Tongue (tissue), 1 donor: ENCODE measurements at regions not wholly inside any gene's neighbourhood (a gene's known extent, or its start where the extent isn't known, plus 50 kb on each side); places are given as distances from the start of the nearest gene placed in this dataset.

Experiments
- DNase-seq: peaks from one replicate; pipeline ENCODE4 v3.0.0-alpha.2; 2015

GRCh38 chr7:46571996-46572395 is 650.9 kb upstream of the IGFBP3 start:
- no peak for DNase-seq

GRCh38 chr7:46569133-46569465 is 648.0 kb upstream of the IGFBP3 start:
- no peak for DNase-seq

DNA sequence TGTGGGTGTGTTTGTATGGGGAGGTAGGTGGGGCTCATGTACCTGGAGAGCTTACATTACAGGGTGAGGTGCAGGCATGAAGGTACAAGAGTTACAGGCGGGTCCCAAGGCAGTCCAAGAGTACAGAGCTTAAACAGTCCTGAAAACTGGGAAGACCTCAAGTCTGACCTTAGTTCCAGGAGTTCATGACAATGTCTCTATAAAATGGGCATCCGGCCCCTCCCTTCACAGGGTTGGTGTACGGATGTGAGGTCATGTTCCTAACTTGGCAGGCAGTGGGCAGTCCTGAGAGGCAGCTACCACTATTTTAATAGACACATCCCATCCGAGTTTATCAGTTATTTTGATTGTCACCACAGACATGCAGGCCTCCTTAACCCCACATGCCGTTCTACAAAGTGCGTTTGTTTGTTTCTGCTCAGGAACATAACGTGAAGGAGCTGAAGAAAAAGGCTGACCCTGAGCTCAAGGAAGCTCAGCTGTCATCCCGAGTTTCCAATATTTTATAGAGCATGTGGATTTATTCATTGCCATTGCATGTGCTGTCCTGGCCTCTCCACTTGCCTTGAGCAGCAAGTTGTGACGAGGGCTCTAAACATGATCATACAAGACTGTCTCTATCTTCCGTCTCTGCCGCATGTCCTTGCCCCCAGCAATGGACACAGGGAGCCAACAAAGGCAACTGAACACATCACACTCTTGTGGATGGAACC is 647.5 kb upstream of the IGFBP3 start:
- DNase-seq: no peak

DNA sequence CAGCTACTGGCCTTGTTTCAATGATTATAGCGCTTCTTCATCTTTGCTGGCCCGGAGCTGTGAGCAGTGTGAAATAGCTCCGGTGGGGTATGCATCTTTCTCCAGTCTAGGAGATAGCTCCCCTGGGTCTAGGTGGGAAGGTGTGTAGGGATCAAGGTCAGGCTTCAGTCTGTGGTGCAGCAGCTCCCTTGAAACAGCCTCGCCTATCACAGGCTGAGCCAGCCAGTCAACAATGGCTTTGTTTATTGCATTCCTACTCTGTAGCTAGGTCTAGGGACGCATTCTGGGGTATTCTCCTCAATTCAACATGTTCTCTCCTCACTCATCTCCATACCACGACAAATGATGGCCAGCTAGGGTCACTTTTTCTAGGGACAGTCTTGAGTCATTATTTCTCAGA is 646.8 kb upstream of the IGFBP3 start:
- DNase-seq: no peak

DNA sequence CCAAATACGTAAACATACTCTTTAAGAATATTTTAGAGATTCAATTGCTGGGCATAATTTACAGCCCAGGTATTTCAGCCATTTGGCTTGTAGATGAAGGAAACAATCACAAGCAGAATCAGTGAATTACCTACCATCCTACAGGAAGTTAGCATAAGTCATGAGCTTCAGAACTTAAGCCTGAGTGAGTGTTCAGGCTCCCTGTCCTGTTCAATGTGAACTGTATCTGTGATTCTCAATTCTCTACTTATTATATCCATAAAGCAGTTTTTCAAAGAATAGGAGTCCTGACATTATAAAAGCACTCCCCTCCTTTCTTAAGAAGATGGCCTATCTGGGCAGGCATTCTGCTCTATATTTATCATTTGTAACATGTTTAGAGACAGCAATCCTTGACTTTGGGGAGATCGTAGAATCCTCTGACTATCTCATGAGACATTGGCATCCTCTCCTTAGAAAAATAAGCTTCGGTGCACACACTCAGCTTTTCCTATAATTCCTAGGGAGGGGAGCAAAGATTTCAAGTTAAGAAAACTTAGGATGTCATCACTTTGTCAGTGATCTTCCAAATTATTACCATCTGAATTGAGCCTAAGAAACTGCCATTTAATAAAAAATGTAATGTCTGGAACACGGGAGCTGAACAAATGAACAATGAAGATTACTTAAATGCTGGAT is 645.2 kb upstream of the IGFBP3 start:
- no peak for DNase-seq

DNA sequence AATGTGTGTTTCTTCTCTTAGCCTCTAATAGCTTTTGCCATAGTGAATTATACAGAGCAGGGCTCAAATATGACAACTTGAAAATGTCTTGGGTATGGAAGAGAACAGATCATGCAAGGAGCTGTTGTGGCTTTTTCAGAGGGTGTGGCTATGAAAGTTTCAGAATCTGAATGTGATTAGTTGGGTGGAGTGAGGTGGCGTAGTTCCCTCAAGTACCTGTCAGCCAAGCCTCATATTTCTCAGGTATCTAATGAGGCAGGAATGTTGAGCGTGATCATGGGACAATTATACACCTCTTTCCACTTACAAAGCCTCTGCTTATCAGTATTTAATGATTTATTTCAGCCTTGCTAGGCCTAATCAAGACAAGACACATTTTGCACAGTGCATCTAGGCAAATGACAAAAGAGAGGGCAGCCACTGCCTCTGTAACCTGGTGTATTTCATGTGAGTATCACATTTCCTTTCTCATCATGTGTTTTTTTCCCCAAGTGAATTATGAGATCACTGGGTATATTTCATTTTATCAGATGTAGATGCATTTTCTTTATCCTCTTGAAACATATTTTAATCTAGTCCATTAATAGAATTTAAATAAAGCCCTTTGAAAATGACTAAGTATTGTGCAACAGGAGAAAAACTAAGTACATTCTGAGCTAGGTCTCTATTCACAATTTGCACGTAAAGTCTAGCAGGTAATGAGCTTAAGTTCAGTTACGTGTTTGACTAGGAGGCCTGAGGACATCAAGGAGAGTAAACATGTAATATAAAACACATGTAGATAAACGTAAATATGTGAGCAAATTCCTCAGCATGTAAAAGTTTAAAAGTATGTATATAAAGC is 644.4 kb upstream of the IGFBP3 start:
- peak; percentile 25 for DNase-seq

- DNase-seq: no peak
Measured at GRCh38 chr7:46559194-46559832, 638.2 kb upstream of the IGFBP3 start.

DNA sequence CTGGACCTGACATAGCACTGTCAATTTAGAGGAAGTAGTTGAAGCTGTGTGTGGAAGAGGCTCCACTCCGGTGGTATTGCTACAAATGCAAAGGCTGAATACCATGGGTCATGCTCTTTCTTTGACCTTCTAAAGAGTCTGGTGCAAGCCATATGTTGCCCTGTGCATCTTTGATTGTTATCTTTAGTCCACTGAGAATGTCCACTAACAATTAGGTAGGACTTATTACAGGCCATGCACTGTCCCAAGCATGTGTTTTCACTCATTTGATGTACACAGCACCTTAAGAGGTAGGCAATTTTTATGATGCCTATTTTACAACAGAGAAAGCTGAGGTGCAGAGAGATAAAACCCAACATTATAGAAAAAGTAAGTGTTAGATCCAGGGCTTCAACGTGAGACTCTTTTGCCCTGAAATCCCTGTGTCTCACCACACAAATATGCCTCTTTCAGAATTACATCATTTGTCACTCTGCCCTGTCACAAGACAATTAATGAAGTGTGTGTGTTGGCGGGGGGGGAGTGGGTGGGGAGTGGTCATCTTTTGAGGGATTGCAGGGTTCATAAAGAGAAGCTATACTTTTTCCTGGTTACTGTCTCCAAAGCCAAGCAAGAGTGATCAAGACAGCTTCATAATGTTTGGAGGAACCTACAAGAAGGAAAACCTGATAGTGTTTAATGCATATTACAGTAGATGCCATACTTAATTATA is 637.6 kb upstream of the IGFBP3 start:
- DNase-seq: no peak

DNA sequence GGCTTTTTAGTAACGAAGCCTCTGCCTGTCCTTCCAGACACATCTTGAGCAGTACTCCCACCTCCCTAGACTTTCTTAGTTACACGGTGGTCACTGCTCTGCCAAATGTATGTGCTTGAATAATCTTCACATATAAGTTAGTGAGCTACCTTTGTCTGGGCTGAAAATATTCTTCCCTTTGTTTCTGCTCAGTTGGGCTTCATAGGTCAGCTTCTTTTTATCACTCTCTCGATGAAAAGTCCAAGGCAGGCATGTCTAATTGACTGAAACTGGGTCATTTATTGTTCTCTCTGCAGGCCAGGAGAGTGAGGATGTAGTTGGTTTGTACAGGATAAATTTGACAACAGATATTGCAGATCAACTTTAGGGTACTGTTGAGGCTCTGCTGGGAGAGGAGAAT is 636.7 kb upstream of the IGFBP3 start:
- no peak for DNase-seq

GRCh38 chr7:46557295-46557711 is 636.2 kb upstream of the IGFBP3 start:
- DNase-seq: peak; percentile 60

DNA sequence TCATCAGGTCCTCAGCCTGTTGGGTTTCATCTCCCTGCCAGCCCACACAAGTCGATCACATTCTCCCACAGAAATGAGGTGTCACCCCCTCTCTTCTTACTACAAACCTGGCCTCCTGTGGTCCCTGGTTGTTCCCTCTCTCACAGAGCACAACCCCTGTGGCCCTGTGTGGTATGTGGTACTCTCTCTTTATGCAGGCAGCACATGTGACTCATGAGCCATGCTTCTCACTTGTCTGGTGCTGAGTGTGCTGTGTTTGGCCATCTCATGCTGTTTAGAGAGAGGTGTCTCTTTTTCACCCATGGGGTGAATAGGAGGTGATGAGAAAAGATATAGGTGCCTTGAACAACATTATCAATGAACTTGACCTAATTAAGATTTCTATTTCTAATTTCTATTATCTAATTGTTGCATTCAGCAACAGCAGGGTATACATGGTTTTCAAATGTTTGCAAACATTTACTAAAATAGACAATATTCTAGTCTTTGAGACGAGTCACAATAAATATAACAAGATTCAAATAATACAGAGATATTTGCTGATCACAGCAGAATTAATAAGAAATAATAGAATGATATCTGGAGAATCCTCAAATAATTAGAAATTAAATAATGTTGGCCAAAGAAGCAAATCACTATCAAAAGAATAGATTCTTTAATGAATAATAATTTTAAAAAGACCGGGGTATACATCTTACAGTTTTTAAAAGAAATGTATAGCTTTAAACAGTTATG is 633.8 kb upstream of the IGFBP3 start:
- no peak for DNase-seq

DNA sequence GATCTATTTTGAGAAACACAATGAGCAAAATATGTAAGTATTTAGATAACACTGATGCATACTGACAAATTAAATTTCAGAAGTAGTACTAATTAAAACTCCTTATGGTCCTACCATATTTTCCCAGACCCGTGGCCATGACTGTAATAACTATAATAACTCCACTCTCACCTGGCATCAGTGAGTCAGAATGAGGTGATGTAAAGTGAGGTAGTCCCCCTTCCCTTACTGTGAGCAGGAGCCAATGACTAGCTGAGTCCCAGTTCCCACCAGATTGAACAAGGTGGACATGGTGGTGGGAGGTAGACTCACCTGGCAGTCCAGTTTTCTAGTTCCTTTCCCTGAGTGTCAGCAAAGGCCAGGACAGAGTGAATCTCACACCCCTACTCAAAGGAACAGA is 630.5 kb upstream of the IGFBP3 start:
- DNase-seq: no peak

DNA sequence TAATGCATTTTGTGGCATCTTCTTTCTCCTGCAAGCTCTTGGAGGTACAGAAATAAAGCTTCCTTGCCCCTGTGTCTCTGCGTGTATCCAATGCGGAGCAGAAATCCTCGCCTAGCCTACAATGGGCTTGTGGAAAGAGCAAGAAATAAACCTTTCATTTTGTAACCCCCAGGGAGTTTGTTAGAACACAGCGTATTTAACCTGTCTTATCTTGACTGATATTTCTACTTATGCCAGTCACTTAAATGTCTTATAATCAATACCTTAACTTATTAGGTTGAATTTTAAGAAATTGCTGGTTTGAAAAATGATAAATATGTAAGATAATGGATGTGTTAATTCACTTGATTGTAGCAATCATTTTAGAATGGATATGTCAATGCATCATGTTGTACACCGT is 629.8 kb upstream of the IGFBP3 start:
- no peak for DNase-seq

- DNase-seq: no peak
Measured at GRCh38 chr7:46549892-46550639, 629.0 kb upstream of the IGFBP3 start.

DNA sequence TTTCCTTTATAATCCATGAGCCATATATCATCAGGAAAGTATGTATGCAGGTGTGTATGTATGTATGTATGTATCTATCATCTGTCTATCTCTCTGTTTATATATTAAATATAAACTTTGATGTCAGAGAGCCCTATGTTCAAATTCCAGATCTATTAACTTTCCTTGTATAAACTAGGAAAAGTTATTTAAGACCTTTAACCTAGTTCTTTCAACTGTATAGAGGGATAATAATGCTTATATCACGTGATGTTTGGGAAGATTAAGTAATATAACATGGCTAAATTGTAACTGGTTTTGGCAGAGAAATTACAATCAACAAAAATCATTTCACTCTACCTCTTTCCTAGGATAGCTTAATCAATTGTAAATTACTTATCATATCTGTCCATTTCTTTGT is 628.3 kb upstream of the IGFBP3 start:
- DNase-seq: no peak

GRCh38 chr7:46547044-46547443 is 626.0 kb upstream of the IGFBP3 start:
- no peak for DNase-seq

DNA sequence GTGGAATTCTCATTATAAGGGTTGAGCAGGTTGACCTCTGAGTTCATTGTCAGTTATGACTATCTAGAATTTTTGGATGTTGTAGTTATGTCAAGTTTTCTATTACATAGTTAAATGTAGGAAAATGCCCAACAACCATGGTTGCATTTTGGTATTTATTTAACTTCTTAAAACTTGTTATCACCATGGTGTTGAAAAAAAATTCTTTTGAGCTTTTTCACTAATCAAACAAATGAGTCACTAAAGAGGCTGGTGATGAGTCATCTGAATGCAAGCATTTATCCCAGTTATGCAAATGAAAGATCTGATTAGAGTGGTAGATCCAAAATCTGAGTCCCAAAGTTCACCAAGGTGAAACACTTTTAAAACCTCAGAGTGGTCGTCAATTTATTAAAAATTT is 624.7 kb upstream of the IGFBP3 start:
- DNase-seq: no peak

GRCh38 chr7:46544396-46545008 is 623.4 kb upstream of the IGFBP3 start:
- DNase-seq: peak; percentile 42

DNA sequence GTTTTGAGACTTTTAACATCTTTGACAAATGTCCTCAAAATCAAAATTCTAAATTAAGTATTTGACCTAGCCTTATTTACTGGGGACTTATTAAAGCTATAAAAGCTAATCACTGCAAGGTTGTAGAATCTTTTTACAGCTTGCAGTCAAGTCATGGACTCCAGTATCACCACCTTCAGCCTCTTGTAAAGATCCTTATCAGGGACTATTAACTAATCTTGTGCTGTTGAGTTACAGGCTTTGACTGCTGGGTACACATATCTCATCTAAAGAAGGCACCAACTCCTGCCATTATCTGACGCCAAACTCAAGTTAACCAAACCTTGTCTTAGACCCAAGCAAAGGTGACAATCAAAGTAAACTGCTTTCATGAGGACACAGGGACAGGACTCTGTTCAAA is 621.0 kb upstream of the IGFBP3 start:
- DNase-seq: no peak

DNA sequence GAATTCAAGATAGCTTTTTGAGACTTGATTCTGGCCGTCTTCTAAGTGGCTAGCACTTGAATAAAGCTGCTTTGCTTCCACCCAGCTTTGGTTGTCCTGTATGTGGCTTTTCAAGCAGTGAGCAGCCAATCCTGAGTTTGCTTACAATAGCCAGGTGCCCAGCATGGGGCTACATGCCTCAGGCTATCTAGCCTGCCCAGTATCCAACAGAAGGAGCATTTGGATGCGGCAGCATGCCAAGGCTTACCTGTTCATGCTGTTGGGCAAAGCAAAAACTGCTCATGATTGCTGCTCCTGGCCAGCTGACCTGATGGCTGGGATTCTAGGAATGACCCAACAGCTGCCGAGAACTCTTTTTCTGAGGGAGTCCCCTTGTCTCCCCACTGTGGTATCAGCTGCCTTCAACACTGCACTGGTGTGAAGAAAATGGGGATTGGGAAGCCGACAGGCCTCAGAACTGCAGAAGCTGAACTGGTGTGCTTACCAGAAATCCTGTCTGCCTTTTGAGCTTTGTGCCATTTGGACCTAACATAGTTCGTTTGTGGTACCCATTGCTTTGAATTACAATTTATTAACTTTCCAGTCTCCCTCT is 618.9 kb upstream of the IGFBP3 start:
- no peak for DNase-seq
